DOHH2 (cell line): ENCODE measurements at regions not wholly inside any gene's neighbourhood (a gene's known extent, or its start where the extent isn't known, plus 50 kb on each side); places are given as distances from the start of the nearest gene placed in this dataset.

Experiments
- H3F3A ChIP-seq: fragments of 200-600 bp; sonication (generic), shearing (Covaris generic); 2 replicates; pipeline ENCODE4 v1.6.0; 2016; ENCODE audit warnings: antibody characterized with exemption, mild to moderate bottlenecking; ENCODE audit not compliant: control insufficient read depth, insufficient read depth
- H3K27ac ChIP-seq: fragments of 200-600 bp; sonication (generic); 2 replicates; pipeline ENCODE4 v1.5.1; 2014; ENCODE audit warnings: low read depth, mild to moderate bottlenecking, low read length, moderate library complexity
- H3K27me3 ChIP-seq: fragments of 200-600 bp; sonication (generic); 2 replicates; pipeline ENCODE4 v1.6.1; 2014; ENCODE audit warnings: mild to moderate bottlenecking, low read length, mixed read lengths; ENCODE audit not compliant: control insufficient read depth
- H3K36me3 ChIP-seq: fragments of 200-600 bp; sonication (generic); 2 replicates; pipeline ENCODE4 v1.6.1; 2014; ENCODE audit warnings: mild to moderate bottlenecking, low read length, moderate library complexity, mixed read lengths; ENCODE audit not compliant: control insufficient read depth
- H3K4me1 ChIP-seq: fragments of 200-600 bp; sonication (generic); 2 replicates; pipeline ENCODE4 v1.6.1; 2014; ENCODE audit warnings: mild to moderate bottlenecking, low read length, mixed read lengths; ENCODE audit not compliant: control insufficient read depth
- H3K4me2 ChIP-seq: fragments of 200-600 bp; sonication (generic); 2 replicates; pipeline ENCODE4 v1.6.0; 2014; ENCODE audit warnings: mild to moderate bottlenecking, low read length, moderate library complexity
- H3K4me3 ChIP-seq: fragments of 200-600 bp; sonication (generic); 2 replicates; pipeline ENCODE4 v1.5.1; 2014; ENCODE audit warnings: mild to moderate bottlenecking, low read length, mixed read lengths
- H3K79me2 ChIP-seq: fragments of 200-600 bp; sonication (generic); 2 replicates; pipeline ENCODE4 v1.6.1; 2014; ENCODE audit warnings: mild to moderate bottlenecking, low read length, mixed read lengths; ENCODE audit not compliant: control insufficient read depth
- H3K9me2 ChIP-seq: fragments of 200-600 bp; sonication (generic); replicated peaks from 2 replicates; pipeline ENCODE4 v1.6.1; 2014; ENCODE audit warnings: mild to moderate bottlenecking, low read length, mixed read lengths; ENCODE audit not compliant: control insufficient read depth
- H3K9me3 ChIP-seq: fragments of 200-600 bp; sonication (generic); 2 replicates; pipeline ENCODE4 v1.6.1; 2014; ENCODE audit warnings: antibody characterized with exemption, low read length, mixed read lengths; ENCODE audit not compliant: control insufficient read depth, insufficient read depth
- H4K20me1 ChIP-seq: fragments of 200-600 bp; sonication (generic); 2 replicates; pipeline ENCODE4 v1.6.0; 2014; ENCODE audit warnings: low read depth, mild to moderate bottlenecking, antibody characterized with exemption, low read length, moderate library complexity; ENCODE audit not compliant: control insufficient read depth, insufficient read depth
- EZH2phosphoT487 ChIP-seq: fragments of 200-600 bp; sonication (generic); IDR thresholded peaks from 2 replicates; pipeline ENCODE4 v1.6.1; 2017; ENCODE audit warnings: borderline replicate concordance, mild to moderate bottlenecking, antibody characterized with exemption, low read length, moderate library complexity, mixed read lengths
- TF ChIP-seq, protein P1 (sequence below): fragments of 200-600 bp; sonication (generic); IDR thresholded peaks from one replicate; pipeline ENCODE4 v1.5.1; 2014; ENCODE audit warnings: antibody characterized with exemption, mild to moderate bottlenecking, low read depth, low read length; ENCODE audit not compliant: poor library complexity, severe bottlenecking

DNA sequence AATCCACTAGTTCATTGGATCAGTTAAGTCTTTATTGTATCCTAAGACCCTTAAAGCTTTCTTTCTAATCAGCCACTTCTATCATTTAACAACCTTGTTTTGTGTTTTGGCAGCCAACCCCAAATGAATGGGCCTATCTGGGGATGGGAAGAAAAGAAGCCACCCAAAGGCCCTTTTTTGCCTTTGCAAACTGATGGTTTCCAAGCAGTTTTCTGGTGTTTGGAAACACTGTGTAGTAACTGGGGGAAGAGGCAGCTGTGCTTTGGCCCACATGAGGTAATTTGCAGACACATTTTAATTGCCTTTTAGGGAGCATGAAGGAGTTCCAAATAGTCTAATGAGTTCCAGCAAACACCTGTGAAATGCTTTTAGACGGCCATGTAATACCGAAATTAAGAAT, 1751.3 kb upstream of the WWC1 start:
- Histone ChIP-seq H3K27ac (no peak overlapping the region), H3K27me3 (no peaks in the 10 kb centered on the region), H3K4me1 (no peaks in the 10 kb centered on the region), H3K36me3 (no peaks in the 10 kb centered on the region), H3K4me2 (no peak overlapping the region), H4K20me1 (no peaks in the 10 kb centered on the region), H3K4me3 (no peak overlapping the region), H3K9me2 (no peaks in the 10 kb centered on the region), H3K9me3 (no peaks in the 10 kb centered on the region), H3K79me2 (no peaks in the 10 kb centered on the region), H3F3A (no peaks in the 10 kb centered on the region)
- no peak for TF ChIP-seq EZH2phosphoT487
- TF ChIP-seq, protein P1, sequence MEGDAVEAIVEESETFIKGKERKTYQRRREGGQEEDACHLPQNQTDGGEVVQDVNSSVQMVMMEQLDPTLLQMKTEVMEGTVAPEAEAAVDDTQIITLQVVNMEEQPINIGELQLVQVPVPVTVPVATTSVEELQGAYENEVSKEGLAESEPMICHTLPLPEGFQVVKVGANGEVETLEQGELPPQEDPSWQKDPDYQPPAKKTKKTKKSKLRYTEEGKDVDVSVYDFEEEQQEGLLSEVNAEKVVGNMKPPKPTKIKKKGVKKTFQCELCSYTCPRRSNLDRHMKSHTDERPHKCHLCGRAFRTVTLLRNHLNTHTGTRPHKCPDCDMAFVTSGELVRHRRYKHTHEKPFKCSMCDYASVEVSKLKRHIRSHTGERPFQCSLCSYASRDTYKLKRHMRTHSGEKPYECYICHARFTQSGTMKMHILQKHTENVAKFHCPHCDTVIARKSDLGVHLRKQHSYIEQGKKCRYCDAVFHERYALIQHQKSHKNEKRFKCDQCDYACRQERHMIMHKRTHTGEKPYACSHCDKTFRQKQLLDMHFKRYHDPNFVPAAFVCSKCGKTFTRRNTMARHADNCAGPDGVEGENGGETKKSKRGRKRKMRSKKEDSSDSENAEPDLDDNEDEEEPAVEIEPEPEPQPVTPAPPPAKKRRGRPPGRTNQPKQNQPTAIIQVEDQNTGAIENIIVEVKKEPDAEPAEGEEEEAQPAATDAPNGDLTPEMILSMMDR = no peak

GRCh38 chr5:166551384-166551783, 1740.1 kb upstream of the WWC1 start:
- Histone ChIP-seq H3K79me2 (no peaks in the 10 kb centered on the region), H3F3A (no peaks in the 10 kb centered on the region), H3K9me3 (no peaks in the 10 kb centered on the region), H3K27ac (no peak overlapping the region), H4K20me1 (no peaks in the 10 kb centered on the region), H3K4me3 (no peak overlapping the region), H3K27me3 (no peaks in the 10 kb centered on the region), H3K4me2 (no peak overlapping the region), H3K4me1 (no peaks in the 10 kb centered on the region), H3K36me3 (no peaks in the 10 kb centered on the region), H3K9me2 (no peaks in the 10 kb centered on the region)
- no peak for TF ChIP-seq EZH2phosphoT487
- TF ChIP-seq, protein P1 = no peak

GRCh38 chr5:166553778-166554177, 1737.7 kb upstream of the WWC1 start:
- H3K79me2 ChIP-seq = no peaks in the 10 kb centered on the region
- H3K9me2 ChIP-seq = no peaks in the 10 kb centered on the region
- H4K20me1 ChIP-seq = no peaks in the 10 kb centered on the region
- no peaks in the 10 kb centered on the region for H3K36me3 ChIP-seq
- no peak overlapping the region for H3K4me2 ChIP-seq
- no peaks in the 10 kb centered on the region for H3K9me3 ChIP-seq
- H3K4me3 ChIP-seq = no peak overlapping the region
- no peaks in the 10 kb centered on the region for H3F3A ChIP-seq
- no peak overlapping the region for H3K27ac ChIP-seq
- H3K27me3 ChIP-seq = no peaks in the 10 kb centered on the region
- H3K4me1 ChIP-seq = no peaks in the 10 kb centered on the region
- TF ChIP-seq EZH2phosphoT487 = no peak
- TF ChIP-seq, protein P1 = no peak

GRCh38 chr5:166561759-166562158, 1729.7 kb upstream of the WWC1 start:
- H3K36me3 ChIP-seq = no peaks in the 10 kb centered on the region
- no peaks in the 10 kb centered on the region for H4K20me1 ChIP-seq
- no peak overlapping the region for H3K27ac ChIP-seq
- no peaks in the 10 kb centered on the region for H3K27me3 ChIP-seq
- H3K4me1 ChIP-seq = no peaks in the 10 kb centered on the region
- H3K4me2 ChIP-seq = no peak overlapping the region
- no peaks in the 10 kb centered on the region for H3K79me2 ChIP-seq
- TF ChIP-seq EZH2phosphoT487 = no peak
- no peaks in the 10 kb centered on the region for H3K9me2 ChIP-seq
- H3F3A ChIP-seq = no peaks in the 10 kb centered on the region
- no peak overlapping the region for H3K4me3 ChIP-seq
- no peaks in the 10 kb centered on the region for H3K9me3 ChIP-seq
